GM19455 (cell line): ENCODE measurements at regions not wholly inside any gene's neighbourhood (a gene's known extent, or its start where the extent isn't known, plus 50 kb on each side); places are given as distances from the start of the nearest gene placed in this dataset.
"Not testable (repeated sequence)": the region's sequence is repeated elsewhere in the genome, so short reads cannot be mapped to it uniquely, and the experiment has no call there.

ENCODE experiments used
- ATAC-seq: cut with Tn5 transposase; IDR thresholded peaks from one replicate; pipeline ENCODE4 v1.9.1; 2021; ENCODE audit not compliant: unreplicated experiment

- ATAC-seq, result no peak
Observed at GRCh38 chr11:87878373-87878825, 296.8 kb downstream of the RAB38 start.

GRCh38 chr11:87871056-87871455 is 304.2 kb downstream of the RAB38 start:
- no peak for ATAC-seq

GRCh38 chr11:87870086-87870485 is 305.2 kb downstream of the RAB38 start:
- no peak for ATAC-seq

DNA sequence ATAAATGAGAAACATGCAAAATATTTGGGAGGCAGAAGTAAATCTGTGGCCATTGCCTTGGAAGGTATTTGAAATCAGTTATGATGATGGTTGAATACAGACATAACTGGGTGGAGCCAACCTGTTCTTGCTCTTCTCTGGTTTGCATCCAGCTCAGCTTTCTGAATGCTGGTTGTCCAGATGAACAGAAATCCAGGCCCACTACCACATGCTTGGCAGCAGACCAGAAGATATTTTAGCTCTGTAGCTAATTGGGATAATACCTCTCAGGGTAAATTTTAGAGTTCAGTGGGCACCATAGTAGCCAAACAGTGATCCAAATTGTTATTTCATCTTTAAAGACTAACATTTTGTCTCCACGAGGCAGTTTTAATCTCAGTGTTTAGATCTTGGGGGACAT is 308.3 kb downstream of the RAB38 start:
- ATAC-seq, result no peak

DNA sequence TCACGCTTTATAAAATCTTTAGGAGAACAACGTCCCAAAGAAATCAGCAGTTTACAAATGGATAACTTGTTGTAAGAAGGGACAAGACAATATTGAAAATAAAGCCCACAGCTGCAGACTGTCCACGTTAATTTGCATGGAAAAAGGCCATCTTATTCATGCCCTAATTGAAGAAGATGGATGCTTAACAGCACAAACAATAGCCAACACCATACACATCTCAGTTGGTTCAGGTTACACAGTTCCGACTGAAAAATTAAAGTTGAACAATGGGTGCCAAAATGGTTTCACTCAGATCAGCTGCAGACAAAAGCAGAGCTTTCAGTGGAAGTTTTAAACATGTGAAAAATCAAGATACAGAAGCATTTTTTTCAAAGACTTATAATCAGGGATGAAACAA is 314.2 kb downstream of the RAB38 start:
- ATAC-seq, result no peak

GRCh38 chr11:87859636-87860035 is 315.6 kb downstream of the RAB38 start:
- ATAC-seq, result no peak

DNA sequence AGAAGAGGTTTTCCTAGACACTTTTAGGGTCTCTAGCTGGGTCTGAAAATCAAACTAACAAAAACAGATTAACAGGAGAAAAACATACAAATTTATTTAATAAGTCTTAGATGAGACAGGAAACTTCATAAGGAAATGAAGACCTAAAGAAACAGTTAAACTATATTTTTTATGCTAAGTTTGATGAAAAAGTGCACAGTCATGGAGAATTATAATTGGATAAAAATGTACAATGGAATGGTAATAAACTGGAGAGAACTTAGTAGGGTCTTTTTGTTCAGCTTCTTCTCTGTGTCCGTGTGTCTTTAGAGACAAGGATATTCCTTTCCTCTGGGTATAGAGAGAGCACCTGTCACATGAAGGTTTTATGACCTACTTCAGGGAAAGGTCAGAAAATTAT is 323.4 kb downstream of the RAB38 start:
- ATAC-seq, result no peak

DNA sequence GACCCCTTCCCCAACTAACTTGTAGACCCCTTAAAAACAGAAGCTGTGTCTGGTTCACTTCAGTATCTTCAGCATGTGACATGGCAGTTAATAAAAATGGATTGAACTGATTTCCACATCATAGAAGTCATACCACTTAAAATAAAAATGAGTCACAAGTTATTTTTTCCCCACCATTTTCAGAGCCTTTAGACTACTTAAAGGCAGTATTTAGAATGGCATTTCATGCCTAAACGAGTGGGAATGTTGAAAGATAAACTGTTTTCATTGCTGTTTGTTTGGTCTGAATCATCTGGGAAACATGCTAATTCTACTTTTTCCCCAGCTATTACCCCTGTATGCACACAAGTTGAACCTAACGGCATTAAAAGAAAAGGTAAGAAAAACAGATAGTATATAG is 324.0 kb downstream of the RAB38 start:
- ATAC-seq, result no peak

DNA sequence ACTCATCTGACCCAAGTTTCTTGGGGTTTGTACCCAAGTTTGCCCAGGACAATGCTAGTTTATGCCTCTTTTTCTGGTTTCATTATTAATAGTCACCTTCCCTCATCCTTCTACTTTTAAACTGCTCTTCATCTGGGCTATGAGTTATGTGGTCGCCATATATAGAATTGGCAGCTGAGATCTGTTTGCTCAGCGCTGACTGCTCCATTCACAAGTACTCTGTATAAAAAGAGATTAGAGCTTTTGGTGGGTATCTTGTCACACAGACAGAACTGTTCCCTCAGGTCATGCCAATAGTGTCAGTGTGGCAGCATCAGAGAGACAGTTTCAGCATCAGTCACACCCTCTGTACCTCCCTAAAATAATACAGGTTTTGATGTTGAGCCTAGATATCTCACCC is 326.0 kb downstream of the RAB38 start:
- no peak for ATAC-seq

DNA sequence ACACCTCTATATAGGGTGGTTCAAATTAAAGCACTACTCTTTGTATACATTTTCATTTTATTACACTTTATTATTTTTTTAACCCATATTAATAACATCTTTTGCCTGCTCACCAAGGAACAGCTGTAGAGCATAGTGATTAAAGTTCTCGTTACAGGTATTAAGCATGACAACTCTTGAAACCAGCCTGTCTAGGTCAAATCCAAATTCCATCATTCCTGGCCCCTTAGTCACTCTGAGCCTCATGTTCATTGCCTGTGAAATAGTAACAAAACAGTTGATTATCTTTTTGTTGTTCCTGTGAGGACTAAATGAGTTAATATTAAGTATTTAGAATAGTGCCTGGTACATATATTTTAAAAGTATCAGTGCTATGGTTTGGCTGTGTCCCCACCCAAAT is 334.5 kb downstream of the RAB38 start:
- no peak for ATAC-seq

GRCh38 chr11:87832211-87832610 is 343.0 kb downstream of the RAB38 start:
- no peak for ATAC-seq

DNA sequence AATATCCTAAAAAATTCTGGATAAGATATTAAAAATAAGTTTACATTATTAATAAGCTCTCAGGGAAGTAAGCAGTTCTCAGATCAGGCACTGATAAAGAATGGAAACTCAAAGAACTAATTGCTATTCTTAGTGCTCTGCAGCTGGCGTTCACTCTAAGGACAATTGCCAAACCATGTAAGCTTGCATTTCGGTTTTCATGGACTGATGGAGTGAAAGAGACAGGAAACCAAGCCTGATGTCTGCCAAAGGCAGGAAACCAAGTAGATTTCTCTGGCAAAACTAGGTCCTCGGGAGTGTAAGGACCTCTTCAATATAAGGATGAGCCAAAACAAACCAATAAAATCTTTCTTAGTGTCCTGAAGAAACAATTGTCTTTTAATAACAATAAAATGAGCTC is 355.2 kb downstream of the RAB38 start:
- no peak for ATAC-seq

DNA sequence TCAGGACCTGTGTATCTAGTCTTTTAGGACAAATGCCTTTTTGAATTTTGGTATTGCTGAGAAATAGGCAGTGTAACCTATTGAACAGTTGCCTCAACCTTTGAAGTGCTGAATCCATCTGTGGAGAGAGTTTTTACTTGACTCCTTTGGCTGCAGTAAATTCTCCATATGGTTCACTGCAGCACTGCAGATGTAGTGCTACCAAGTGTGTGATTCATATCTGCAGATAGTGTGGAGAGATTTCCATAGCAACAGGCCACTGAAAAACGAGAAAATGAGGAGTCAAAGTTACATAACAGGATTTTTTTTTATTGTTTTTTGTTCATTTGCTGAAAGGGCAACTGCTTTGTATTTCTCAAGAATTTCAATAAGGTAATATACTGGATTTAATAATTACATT is 356.1 kb downstream of the RAB38 start:
- ATAC-seq, result no peak

GRCh38 chr11:87812571-87813365 is 362.5 kb downstream of the RAB38 start:
- no peak for ATAC-seq

DNA sequence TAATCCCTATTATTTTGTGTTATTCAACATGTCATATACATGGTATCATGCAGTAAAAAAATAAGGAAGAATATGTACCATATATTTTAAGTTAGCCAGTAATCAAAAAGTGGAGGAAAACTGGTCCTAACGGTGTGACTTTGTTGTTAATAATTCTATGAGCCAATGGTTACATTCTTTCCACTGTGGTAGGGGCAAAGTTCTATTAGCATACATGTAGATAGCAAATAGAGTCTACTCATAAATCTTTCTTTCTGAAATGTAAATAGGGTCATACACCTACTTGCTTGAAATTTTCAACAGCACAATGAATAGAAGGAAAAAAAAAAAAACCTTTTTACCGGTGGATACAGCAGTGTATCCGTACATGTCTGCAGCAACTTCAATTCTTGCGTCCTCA is 364.8 kb downstream of the RAB38 start:
- no peak for ATAC-seq

- no peak for ATAC-seq
Observed at GRCh38 chr11:87809256-87809655, 366.0 kb downstream of the RAB38 start.

DNA sequence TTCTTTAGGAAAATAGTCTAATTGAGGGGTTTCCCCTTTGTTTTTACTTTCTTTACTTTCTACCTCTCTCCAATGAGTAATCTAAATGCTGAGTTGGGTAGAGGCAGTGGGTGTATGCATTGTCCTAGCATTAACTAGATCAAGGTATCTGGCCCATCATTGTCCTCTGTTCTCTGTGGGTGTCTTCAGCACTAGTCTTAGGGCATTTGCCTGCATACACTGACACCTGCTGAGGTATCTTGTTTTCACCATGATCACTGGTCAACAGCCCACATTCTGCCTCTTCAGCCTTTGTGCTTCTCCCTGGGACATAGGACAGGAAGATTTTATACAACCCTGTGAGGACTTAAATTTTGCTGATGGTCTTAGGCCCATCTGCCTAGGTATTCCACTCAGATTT is 371.1 kb downstream of the RAB38 start:
- ATAC-seq, result no peak

DNA sequence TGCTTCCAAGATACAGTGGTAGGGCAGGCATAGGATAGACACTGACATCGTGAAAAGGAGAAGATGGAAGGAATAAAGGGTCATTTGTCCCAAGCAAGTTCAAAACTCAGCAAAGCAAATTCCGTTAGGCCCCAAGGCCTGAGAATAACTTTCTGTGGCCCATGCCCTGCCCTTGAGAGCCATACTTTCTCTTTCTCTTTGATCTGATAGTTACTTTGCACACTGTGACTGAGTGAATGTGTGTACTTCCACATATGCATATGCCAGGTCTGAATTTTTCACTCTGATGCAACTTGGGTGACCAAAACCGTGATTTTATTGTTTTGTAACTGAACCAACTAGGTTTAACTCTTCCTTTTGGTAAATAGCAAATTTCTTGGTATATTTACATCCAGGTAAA is 371.5 kb downstream of the RAB38 start:
- ATAC-seq, result no peak

DNA sequence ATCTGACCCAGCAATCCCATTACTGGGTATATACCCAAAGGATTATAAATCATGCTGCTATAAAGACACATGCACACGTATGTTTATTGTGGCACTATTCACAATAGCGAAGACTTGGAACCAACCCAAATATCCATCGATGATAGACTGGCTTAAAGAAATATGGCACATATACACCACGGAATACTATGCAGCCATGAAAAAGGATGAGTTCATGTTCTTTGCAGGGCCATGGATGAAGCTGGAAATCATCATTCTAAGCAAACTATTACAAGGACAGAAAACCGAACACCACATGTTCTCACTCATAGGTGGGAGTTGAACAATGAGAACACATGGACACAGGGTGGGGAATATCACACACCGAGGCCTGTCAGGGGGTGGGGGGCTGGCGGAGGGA is 390.4 kb downstream of the RAB38 start:
- not testable (repeated sequence) for ATAC-seq

- no peak for ATAC-seq
Observed at GRCh38 chr11:87780068-87780413, 395.2 kb downstream of the RAB38 start.

DNA sequence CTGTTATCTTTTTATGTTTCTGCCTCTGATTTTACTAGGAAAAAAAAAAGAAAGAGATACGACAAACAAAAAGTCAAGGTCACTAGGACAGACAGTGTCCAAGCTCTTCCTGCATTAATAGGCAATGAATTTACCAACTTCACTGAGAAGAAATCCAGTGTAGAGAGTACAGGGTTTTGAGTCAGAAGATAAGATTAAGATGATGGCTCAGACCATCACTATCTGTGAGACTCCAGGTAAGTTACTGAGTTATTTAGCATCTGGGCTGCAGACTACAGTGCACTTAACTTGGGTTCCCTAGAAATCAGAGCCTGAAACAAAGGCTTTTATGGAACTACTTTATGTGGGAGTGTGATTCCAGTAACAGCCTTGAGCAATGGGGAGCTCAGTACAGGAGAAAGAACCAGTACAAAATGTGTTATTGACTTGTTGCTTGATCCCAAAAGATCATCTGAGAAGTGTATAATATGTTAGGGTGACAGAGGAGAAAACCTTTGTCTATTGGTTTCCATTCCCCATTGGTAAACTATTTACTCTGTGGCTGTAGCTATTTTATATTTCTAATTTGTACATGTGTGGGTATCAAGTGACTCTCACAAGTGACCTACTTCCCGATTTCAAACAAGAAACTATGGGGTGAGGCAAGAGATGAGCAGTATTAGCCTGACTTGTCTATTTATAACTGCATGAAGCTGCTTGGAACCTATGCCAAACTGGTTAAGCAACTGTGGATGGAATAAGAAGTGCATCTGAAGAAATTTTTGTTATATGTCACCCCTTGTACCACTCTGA is 395.8 kb downstream of the RAB38 start:
- ATAC-seq, result no peak

GRCh38 chr11:87778357-87778756 is 396.9 kb downstream of the RAB38 start:
- ATAC-seq, result no peak
